HepG2 (cell line): ENCODE measurements at regions not wholly inside any gene's neighbourhood (a gene's known extent, or its start where the extent isn't known, plus 50 kb on each side); places are given as distances from the start of the nearest gene placed in this dataset.

Source experiments
- ATAC-seq: fragments of 200-7000 bp; cut with Tn5 transposase; 3 replicates; pipeline ENCODE4 v1.9.1; 2020; ENCODE audit warnings: mild to moderate bottlenecking, moderate library complexity
- BruUV-seq: library from RNA; stranded (reverse); fragments of 400-500 nt; replicated peaks from 2 replicates; lab custom pipeline; 2021; lab: Mats Ljungman, UMichigan
- CTCF ChIA-PET: fragments of 300-600 bp; formaldehyde crosslinking; extraction: SDS; loops from one replicate; lab custom pipeline; 2021; ENCODE audit warnings: low total read pairs, inconsistent platforms, low intra/inter-chr PET ratio; lab: Yijun Ruan, JAX
- POLR2A ChIA-PET: fragments of 350-600 bp; sonication (Branson Sonifier 250); formaldehyde crosslinking; loops from one replicate; lab custom pipeline; 2020; ENCODE audit warnings: antibody characterized with exemption, inconsistent platforms; lab: Yijun Ruan, JAX
- DNase-seq: peaks from one replicate; pipeline ENCODE4 v3.0.0-alpha.2; 2015; ENCODE audit warnings: low spot score
- FAIRE-seq: peaks from 3 replicates; lab custom pipeline; 2011; peaks lifted over from hg19 to GRCh38; lab: Jason Lieb, UNC
- H2AFZ ChIP-seq: one replicate; pipeline ENCODE4 v1.6.1; 2011; ENCODE audit warnings: low read length, inconsistent platforms
- H3K27ac ChIP-seq: fragments of 300-600 bp; 3 replicates; pipeline ENCODE4 v1.8.0; 2011; ENCODE audit warnings: mixed run types, mild to moderate bottlenecking, mixed read lengths, low read length, inconsistent platforms; ENCODE audit not compliant: insufficient read depth; ENCODE audit errors: extremely low read length
- H3K27me3 ChIP-seq, 2 experiments: fragments of 200-600 bp in 1 of 2; 2 replicates in 1 of 2; 3 replicates in 1 of 2; pipeline versions ENCODE4 v1.6.0 to v1.8.0; 2011; ENCODE audit warnings: low read length in 2 of 2, mild to moderate bottlenecking in 2 of 2, moderate library complexity in 2 of 2, inconsistent platforms in 1 of 2; ENCODE audit not compliant: insufficient read depth in 2 of 2, control insufficient read depth in 1 of 2
- H3K36me3 ChIP-seq, 2 experiments: fragments of 200-600 bp in 1 of 2; replicated peaks in 1 of 2; 2 replicates in 1 of 2; 3 replicates in 1 of 2; pipeline versions ENCODE4 v1.5.1 to v1.8.0; 2011; ENCODE audit warnings: low read length in 2 of 2, inconsistent platforms in 1 of 2; ENCODE audit not compliant: insufficient read depth in 2 of 2, control insufficient read depth in 1 of 2
- H3K4me1 ChIP-seq: 2 replicates; pipeline ENCODE4 v1.5.1; 2012; ENCODE audit warnings: low read length, inconsistent platforms; ENCODE audit not compliant: insufficient read depth
- H3K4me2 ChIP-seq: 2 replicates; pipeline ENCODE4 v1.6.0; 2011; ENCODE audit warnings: low read depth, low read length, inconsistent platforms
- H3K4me3 ChIP-seq, 3 experiments: fragments of 200-600 bp in 1 of 3; sonication (generic), shearing (Covaris generic) in 1 of 3; replicated peaks in 1 of 3; 2 replicates each; pipeline ENCODE4 v1.5.1; 2011 to 2016; ENCODE audit warnings: low read length in 3 of 3, inconsistent platforms in 2 of 3, low read depth in 2 of 3, mild to moderate bottlenecking in 2 of 3, control low read depth in 1 of 3, mixed read lengths in 1 of 3; ENCODE audit not compliant: insufficient read depth in 1 of 3
- H3K79me2 ChIP-seq: one replicate; pipeline ENCODE4 v1.6.1; 2011; ENCODE audit warnings: low read length, inconsistent platforms; ENCODE audit not compliant: insufficient read depth
- H3K9ac ChIP-seq: 2 replicates; pipeline ENCODE4 v1.6.0; 2011; ENCODE audit warnings: mild to moderate bottlenecking, low read depth, low read length, inconsistent platforms; ENCODE audit not compliant: insufficient read depth
- H3K9me3 ChIP-seq: 2 replicates; pipeline ENCODE4 v1.5.1; 2012; ENCODE audit warnings: mild to moderate bottlenecking, low read length
- H4K20me1 ChIP-seq: 2 replicates; pipeline ENCODE4 v1.6.0; 2011; ENCODE audit warnings: inconsistent platforms, mild to moderate bottlenecking, low read length, moderate library complexity; ENCODE audit not compliant: insufficient read depth
- PTBP1 ChIP-seq: fragments of 200-400 bp; formaldehyde crosslinking; IDR thresholded peaks from 2 replicates; pipeline ENCODE4 v1.6.1; 2018; ENCODE audit warnings: low read length, low read depth; ENCODE audit not compliant: poor library complexity, severe bottlenecking
- REST ChIP-seq, 2 experiments: IDR thresholded peaks; 2 replicates each; pipeline ENCODE4 v1.6.1; 2011 to 2012; ENCODE audit warnings: low read length in 2 of 2, borderline replicate concordance in 1 of 2, low read depth in 1 of 2, mild to moderate bottlenecking in 1 of 2, moderate library complexity in 1 of 2
- RNF2 ChIP-seq: fragments of 450-650 bp; conservative IDR thresholded peaks from 2 replicates; pipeline ENCODE4 v1.6.1; 2016; ENCODE audit warnings: low read depth
- SIN3B ChIP-seq: fragments of 150-350 bp; IDR thresholded peaks from 2 replicates; pipeline ENCODE4 v1.6.1; 2014; ENCODE audit warnings: low read length
- in situ Hi-C: cut with HindIII; loops from 2 replicates; pipeline ENCODE4 v1.10.0; 2017; ENCODE audit warnings: low pct_unique_long_range_greater_than_20kb; ENCODE audit not compliant: extremely low pct_ligation_motif_present
- intact Hi-C: fragments of 100-400 bp; cut with micrococcal nuclease; formaldehyde crosslinking; loops from one replicate; pipeline ENCODE4 v1.10.0; 2022; ENCODE audit not compliant: unreplicated experiment

GRCh38 chr7:85947767-85948166 lies 695.9 kb upstream of the GRM3 start:
- no peak for FAIRE-seq

More at GRCh38 chr7:85947767-85948166, 695.9 kb upstream of the GRM3 start:
- no peak overlapping the region for H2AFZ ChIP-seq
- no peak overlapping the region for H3K9ac ChIP-seq
- CTCF ChIA-PET: no interaction called here
- no peak for DNase-seq
- no peak overlapping the region for H3K4me2 ChIP-seq
- no peak overlapping the region for H3K4me3 ChIP-seq
- no peak overlapping the region for H3K27ac ChIP-seq
- no peaks in the 10 kb centered on the region for H3K9me3 ChIP-seq
- POLR2A ChIA-PET: no interaction called here
- no peaks in the 10 kb centered on the region for H3K79me2 ChIP-seq
- H4K20me1 ChIP-seq: no peaks in the 10 kb centered on the region
- no TSS peak for BruUV-seq
- H3K4me1 ChIP-seq: peaks cover 11% of the 10 kb centered on the region; the same call in 1 of the 2 replicates
- ATAC-seq: no peak
- H3K27me3 ChIP-seq: no peaks in the 10 kb centered on the region
- intact Hi-C loops (no loop called here), in situ Hi-C loops (no loop called here)
- no peaks in the 10 kb centered on the region for H3K36me3 ChIP-seq
- no peak for TF ChIP-seq SIN3B
- TF ChIP-seq RNF2: no peak
- no peak for TF ChIP-seq REST (IDR thresholded peaks at IDR 0.05; ENCODE audit: borderline replicate concordance in 1 of 2, low read depth in 1 of 2, low read length in 2 of 2)
- TF ChIP-seq PTBP1: no peak
